Mesenteric fat pad (tissue), 1 donor: ENCODE measurements at regions not wholly inside any gene's neighbourhood (a gene's known extent, or its start where the extent isn't known, plus 50 kb on each side); places are given as distances from the start of the nearest gene placed in this dataset.

Experiments
- DNase-seq: peaks from one replicate; pipeline ENCODE4 v3.0.0-alpha.2; 2020; ENCODE audit warnings: low spot score
- donor health status: DM: yes; HTN: yes; CAD: no.

DNA sequence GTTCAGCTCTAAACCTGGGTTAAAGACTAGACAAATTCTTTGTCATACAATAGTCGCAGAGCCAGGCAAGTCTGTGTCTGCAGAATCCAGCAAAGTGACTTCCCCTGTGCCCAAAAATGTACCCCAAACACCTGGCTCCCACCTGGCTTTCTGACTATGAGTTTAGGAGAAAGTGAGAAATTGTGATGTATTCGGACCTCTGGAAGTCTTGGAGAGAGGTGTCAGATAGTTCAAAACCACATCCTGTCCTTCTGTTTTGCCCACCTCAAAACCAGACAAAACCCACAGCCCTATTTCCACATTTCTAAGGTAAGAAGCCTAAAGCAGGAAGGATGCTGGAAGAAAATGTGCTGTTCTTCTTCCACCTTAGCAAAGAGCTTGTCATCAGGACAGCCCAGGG, 63.8 kb upstream of the CLMP start:
- no peak for DNase-seq

DNA sequence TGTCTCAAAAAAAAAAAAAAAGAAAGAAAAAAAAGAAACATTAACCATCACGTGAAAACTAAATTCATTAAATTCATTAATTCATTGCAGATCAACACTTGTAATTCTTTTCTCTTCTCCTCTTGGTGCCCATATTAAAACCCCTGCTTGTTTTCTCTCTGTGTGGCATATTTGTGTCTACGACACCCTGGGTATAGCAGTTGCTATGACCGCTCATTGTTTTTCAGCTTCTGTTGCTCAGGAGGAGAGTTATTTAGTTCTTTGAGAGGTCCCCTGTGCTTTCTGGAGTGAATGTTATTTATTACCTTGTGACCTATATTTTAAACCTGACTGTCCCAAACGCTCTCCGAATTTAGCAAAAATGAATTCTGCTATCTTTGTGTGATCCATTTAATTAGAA, 62.3 kb upstream of the CLMP start:
- no peak for DNase-seq

DNA sequence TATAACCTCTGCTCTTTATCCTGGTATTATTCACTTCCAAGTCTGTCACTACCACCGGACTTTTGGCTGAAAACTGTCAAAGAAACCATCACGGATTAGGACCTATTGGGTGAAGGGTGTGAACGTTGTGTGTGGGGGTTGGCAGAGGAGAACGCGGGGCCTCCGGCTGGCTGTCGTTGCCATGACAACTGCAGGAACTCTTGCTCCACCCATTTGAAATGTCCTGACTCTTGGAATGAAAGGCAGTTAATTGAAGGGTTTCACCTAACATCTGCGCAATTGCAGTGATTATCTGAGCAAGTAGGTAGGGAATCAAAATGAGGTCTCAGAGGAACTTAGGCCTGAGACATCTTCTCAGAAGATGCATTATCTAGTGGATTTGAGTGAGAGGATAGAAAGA, 60.9 kb upstream of the CLMP start:
- DNase-seq, result no peak

DNA sequence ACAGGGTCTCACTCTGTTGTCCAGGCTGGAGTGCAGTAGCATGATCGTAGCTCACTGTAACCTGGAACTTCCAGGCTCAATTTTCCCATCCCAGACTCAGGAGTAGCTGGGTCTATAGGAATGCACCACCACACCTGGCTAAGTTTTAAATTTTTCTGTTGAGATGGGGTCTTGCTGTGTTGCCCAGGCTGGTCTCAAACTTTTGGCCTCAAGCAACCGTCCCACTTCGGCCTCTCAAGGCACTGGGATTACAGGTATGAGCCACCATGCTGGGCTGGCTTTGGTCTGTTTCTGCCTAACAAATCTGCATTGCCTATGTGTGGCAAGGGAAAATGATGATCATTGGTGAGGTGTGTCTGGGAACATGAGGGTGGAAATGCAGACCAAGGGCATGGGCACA, 59.3 kb upstream of the CLMP start:
- DNase-seq, result no peak

DNA sequence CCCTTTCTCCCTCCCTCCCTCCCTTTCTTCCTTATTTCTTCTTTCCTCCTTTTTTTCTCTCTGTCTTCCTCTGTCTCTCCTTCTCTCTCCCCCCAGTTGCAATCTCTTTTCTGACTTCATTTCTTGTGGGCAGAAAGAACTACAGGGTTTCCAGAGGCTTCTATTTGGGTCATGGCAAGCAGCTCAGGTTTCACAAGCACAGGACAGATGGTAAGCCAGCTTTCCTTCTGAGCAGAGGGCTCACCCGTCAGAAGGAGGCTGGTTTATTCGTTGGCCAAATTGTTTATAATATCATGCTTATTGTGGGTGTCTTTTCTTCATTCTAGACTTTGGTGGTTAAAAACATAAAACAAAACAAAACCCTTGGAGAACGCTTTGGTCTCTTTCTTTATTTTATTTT, 58.9 kb upstream of the CLMP start:
- DNase-seq, result no peak

DNA sequence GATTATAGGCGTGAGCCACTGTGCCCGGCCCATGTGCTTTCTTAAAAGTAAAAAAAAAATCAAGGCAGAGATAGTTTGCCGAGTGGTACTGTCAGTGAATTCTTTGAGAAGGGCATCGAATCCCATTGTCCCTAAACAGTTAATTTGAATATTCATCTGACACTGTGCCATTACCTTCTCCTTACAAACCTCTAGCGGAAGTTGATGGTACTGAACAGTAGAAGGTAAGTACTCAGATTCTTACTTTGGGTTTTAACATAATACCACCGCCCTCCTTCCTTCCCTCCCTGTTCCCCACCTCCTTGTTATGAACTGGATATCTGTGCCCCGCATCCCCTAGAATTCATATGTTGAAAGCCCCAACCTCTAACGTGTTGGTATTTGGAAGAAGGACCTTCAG, 58.2 kb upstream of the CLMP start:
- DNase-seq, result no peak

DNA sequence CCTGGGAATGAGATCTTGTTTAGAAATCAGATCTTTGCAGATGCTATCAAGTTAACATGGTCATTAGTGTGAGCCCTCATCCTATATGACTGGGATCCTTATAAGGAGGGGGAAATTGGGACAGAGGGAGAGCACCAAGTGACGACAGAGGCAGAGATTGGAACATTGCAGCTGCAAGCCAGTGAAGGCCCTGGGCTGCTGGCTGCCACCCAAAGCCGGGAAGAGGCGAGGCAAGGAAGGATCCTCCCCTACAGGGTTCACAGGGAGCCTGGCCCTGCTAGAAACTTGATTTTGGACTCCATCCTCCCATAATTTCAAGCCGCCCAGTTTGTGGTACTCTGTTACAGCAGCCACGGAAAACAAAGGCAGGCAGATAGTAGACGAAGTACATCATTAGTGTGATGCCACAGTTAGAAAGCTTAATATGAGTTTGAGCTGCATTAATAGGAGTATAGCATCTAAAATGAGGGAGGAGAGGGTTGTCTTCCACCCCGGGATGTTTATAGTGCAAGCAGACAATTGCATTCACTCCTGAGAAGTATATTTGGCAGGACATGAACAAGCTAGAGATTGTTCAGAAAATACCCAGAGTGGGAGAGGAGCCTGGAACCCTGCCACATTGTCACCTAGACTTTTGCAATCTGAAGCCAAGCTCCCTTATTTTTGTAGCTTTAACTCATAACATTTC, 56.8 kb upstream of the CLMP start:
- DNase-seq, result no peak

DNA sequence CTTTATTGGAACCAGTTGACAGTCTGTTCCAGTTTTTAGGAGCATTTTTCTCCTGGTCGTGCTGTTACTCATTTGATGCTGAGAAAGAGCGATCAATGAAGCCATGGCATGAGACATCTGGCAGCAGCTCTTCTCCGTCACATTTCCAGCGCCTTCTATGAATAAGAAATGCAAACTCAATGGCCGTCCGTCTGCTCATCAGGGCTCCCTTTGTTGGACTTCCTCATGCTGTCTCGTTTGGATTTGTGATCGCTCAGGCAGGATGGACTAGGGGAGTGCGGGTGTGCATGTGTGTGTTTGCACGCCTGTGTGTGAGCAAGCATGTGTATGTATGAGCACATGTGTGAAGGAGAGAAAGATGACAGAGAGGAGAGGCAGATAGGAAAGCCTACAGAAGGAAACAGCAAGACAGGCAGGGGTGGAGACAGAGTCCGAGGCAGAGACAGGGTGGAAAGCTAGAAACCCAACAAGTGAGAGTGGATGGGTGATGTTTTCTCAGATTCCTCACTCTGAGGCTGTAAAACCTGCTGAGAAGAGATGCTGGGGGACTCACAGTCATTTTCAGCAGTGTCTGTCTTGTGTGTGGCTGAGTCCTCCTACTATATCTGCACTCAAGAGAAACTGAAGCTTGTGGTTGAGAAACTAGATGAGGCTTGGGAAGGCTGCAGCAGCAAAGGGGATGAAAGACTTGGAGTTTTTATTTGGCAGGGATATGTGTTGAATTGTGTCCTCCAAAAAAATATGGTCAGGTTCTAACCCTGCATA, 56.0 kb upstream of the CLMP start:
- DNase-seq, result no peak

DNA sequence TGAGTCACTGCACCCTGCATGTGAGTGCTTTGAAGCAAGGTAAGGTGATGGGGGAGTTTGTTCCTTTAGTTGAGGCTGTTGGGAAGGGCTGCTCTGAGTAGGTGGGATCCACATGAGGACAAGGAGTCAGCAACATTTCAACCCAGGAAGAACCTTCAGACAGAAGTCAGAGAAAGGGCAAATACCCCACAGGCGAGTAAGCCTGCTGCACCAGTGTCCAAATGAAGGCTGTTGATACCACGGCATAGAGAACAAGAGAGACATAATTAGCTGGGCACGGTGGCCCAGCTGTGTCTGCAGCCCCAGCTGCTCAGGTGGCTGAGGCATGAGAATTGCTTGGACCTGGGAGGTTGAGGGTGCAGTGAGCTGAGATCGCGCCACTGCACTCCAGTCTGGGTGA, 54.3 kb upstream of the CLMP start:
- DNase-seq, result no peak

DNA sequence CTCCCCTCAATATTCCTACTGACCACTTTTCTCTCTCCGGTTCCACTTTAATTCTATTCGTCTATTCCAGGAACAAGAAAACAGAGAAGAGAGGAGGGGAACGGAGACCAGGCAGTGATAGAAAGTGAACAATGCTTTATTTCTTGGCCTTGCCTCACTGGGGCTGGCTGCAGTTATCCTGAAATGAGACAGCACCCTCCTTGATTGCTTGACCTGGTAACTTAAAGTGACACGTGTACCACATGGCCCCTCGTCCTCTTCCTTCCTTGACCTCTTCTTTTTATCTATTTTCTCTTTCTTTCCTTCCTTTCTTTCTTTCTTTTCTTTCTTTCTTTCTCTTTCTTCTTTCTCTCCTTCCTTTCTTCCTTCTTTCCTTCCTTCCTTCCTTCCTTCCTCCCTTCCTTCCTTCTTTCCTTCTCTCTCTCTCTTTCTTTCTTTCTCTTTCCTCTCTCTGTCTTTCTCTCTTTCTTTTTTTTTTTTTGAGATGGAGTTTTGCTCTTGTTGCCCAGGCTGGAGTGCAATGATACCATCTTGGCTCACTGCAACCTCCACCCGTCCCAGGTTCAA, 52.8 kb upstream of the CLMP start:
- DNase-seq, result no peak

DNA sequence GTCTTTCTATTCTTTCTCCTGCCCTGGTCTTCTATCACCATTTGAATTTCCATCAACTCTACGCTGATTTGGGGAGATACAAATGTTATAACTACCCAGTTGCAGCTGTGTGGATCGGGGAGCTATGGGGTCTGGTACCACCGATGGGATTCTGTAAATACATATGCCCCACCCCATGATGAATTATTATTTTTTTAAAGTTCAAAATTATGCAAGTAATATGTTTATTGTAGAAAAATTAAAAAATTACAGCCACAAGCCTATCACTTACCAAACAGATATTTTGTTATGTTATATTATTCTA, 52.4 kb upstream of the CLMP start:
- no peak for DNase-seq

DNA sequence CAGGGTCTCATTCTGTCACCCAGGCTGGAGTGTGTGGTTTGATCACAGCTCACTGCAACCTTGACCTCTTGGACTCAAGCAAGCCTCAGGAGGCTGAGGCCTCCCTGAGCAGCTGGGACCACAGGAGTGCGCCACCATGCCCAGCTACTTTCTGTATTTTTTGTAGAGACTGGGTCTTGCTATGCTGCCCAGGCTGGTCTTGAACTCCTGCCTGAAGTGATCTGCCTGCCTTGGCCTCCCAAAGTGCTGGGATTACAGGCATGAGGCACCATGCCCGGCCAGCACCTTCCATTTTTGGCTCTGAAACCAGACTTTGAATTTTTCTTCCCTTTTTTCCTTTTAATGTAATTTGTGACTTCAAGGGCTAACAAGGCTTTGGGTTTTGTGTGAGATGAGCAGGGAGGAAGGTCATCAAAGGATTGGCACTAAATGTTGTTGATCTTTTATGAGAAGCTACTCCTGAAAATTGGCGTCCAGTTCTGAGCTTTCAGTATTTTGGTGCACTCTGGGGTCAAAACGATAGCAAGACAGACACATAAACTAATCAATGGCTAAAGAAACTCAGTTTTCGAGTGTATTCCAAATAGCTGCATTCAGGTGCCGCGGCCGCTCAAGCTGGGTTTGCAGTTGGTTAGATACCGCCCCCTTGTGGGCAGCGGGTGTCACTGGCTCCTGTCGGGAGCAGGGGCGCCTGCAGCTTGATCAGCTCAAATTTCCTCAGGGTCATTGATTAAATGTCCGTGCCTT, 51.9 kb upstream of the CLMP start:
- DNase-seq, result peak; percentile 92

DNA sequence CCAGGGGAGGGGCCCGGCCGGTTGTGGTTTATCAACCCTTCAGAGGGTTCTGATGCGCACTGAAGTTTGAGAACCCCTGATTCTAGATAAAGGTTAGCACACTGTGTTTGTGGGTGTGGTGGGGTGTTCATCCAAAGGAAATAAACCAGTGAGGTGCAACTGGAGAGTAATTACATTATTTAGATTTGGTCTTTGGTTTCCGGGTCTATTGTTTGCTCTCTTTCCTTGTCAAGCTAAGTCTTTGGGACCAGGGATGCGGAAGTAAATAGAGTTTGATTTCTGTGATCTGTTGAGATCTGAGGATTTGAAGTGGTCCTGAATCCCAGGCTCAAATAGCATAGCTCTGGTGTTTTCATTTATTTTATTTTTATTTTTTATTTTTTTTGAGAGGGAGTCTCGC, 50.5 kb upstream of the CLMP start:
- no peak for DNase-seq
